ENCODE measurements at regions not wholly inside any gene's neighbourhood (a gene's known extent, or its start where the extent isn't known, plus 50 kb on each side); places are given as distances from the start of the nearest gene placed in this dataset.

- TF ChIP-seq, protein P1, sequence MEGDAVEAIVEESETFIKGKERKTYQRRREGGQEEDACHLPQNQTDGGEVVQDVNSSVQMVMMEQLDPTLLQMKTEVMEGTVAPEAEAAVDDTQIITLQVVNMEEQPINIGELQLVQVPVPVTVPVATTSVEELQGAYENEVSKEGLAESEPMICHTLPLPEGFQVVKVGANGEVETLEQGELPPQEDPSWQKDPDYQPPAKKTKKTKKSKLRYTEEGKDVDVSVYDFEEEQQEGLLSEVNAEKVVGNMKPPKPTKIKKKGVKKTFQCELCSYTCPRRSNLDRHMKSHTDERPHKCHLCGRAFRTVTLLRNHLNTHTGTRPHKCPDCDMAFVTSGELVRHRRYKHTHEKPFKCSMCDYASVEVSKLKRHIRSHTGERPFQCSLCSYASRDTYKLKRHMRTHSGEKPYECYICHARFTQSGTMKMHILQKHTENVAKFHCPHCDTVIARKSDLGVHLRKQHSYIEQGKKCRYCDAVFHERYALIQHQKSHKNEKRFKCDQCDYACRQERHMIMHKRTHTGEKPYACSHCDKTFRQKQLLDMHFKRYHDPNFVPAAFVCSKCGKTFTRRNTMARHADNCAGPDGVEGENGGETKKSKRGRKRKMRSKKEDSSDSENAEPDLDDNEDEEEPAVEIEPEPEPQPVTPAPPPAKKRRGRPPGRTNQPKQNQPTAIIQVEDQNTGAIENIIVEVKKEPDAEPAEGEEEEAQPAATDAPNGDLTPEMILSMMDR (conservative IDR thresholded peaks at IDR 0.05 in 1 of 2, IDR thresholded peaks at IDR 0.05 in 1 of 2; ENCODE audit: low read depth in 1 of 2, low read length in 2 of 2) = no peak
- no peak for TF ChIP-seq EZH2 (IDR thresholded peaks at IDR 0.05; ENCODE audit: low read length, missing control alignments)
Measured at GRCh38 chr5:143649937-143650621, 161.9 kb upstream of the HMHB1 start.

All from fibroblast of lung (primary cell).